Panc1 (cell line): ENCODE measurements at regions not wholly inside any gene's neighbourhood (a gene's known extent, or its start where the extent isn't known, plus 50 kb on each side); places are given as distances from the start of the nearest gene placed in this dataset.

Source experiments
- ATAC-seq: fragments of 200-7000 bp; cut with Tn5 transposase; 2 replicates; pipeline ENCODE4 v1.9.1; 2020; ENCODE audit warnings: mild to moderate bottlenecking, moderate library complexity
- BruUV-seq: library from RNA; stranded (reverse); fragments of 400-500 nt; replicated peaks from 2 replicates; lab custom pipeline; 2021; lab: Mats Ljungman, UMichigan
- CTCF ChIA-PET: fragments of 300-600 bp; sonication (Branson Sonifier 250); formaldehyde crosslinking; loops from one replicate; lab custom pipeline; 2022; ENCODE audit warnings: antibody characterized with exemption; lab: Charles Lee
- POLR2A ChIA-PET: fragments of 300-600 bp; sonication (Branson Sonifier 250); formaldehyde crosslinking; loops from one replicate; lab custom pipeline; 2022; ENCODE audit warnings: antibody characterized with exemption; lab: Charles Lee
- DNase-seq: peaks from one replicate; pipeline ENCODE4 v3.0.0-alpha.2; 2010; ENCODE audit warnings: low read depth, low spot score
- H3K27ac ChIP-seq: 2 replicates; pipeline ENCODE4 v1.5.1; 2011; ENCODE audit warnings: mild to moderate bottlenecking, low read length, inconsistent platforms
- H3K27me3 ChIP-seq: fragments of 200-500 bp; sonication (Bioruptor generic); 2 replicates; pipeline ENCODE4 v1.6.0; 2014; ENCODE audit warnings: low read length, inconsistent platforms; ENCODE audit not compliant: control insufficient read depth, insufficient read depth
- H3K36me3 ChIP-seq: fragments of 200-500 bp; sonication (Bioruptor generic); 2 replicates; pipeline ENCODE4 v1.5.1; 2014; ENCODE audit warnings: inconsistent platforms, mild to moderate bottlenecking, low read length, moderate library complexity; ENCODE audit not compliant: control insufficient read depth, insufficient read depth
- H3K4me1 ChIP-seq: 2 replicates; pipeline ENCODE4 v1.5.1; 2011; ENCODE audit warnings: inconsistent platforms, mild to moderate bottlenecking, low read length, moderate library complexity; ENCODE audit not compliant: control insufficient read depth, insufficient read depth
- H3K4me3 ChIP-seq, 2 experiments: 2 replicates each; pipeline ENCODE4 v1.5.1; 2011 to 2012; ENCODE audit warnings: low read depth in 2 of 2, low read length in 2 of 2, mild to moderate bottlenecking in 2 of 2, inconsistent platforms in 1 of 2, moderate library complexity in 1 of 2
- H3K9me3 ChIP-seq: fragments of 200-500 bp; sonication (Bioruptor generic); 2 replicates; pipeline ENCODE4 v1.5.1; 2014; ENCODE audit warnings: low read depth, mild to moderate bottlenecking, inconsistent platforms, low read length, moderate library complexity; ENCODE audit not compliant: control insufficient read depth, insufficient read depth
- CTCF ChIP-seq: fragments of 450-650 bp; IDR thresholded peaks from 2 replicates; pipeline ENCODE4 v1.5.1; 2017; ENCODE audit warnings: mild to moderate bottlenecking
- POLR2AphosphoS5 ChIP-seq: IDR thresholded peaks from 2 replicates; pipeline ENCODE4 v1.6.1; 2012; ENCODE audit warnings: mild to moderate bottlenecking, low read depth, low read length, moderate library complexity
- REST ChIP-seq, 2 experiments: IDR thresholded peaks; 2 replicates each; pipeline ENCODE4 v1.6.1; 2011 to 2012; ENCODE audit warnings: low read depth in 2 of 2, control low read depth in 1 of 2, low read length in 1 of 2, mild to moderate bottlenecking in 1 of 2, moderate library complexity in 1 of 2; ENCODE audit not compliant: insufficient read depth in 1 of 2
- SIN3A ChIP-seq: IDR thresholded peaks from 2 replicates; pipeline ENCODE4 v1.6.1; 2012; ENCODE audit warnings: low read depth, mild to moderate bottlenecking, low read length, moderate library complexity, borderline replicate concordance; ENCODE audit not compliant: insufficient read depth
- TCF7L2 ChIP-seq: IDR thresholded peaks from 2 replicates; pipeline ENCODE4 v1.6.1; 2011; ENCODE audit warnings: mild to moderate bottlenecking, low read depth, low read length, inconsistent platforms
- in situ Hi-C: cut with HindIII; loops from 2 replicates; pipeline ENCODE4 v1.10.0; 2016; ENCODE audit warnings: low sequenced_read_pairs, low pct_unique_long_range_greater_than_20kb
- intact Hi-C: fragments of 100-400 bp; cut with micrococcal nuclease; formaldehyde crosslinking; loops from one replicate; pipeline ENCODE4 v1.10.0; 2022; ENCODE audit not compliant: unreplicated experiment

DNA sequence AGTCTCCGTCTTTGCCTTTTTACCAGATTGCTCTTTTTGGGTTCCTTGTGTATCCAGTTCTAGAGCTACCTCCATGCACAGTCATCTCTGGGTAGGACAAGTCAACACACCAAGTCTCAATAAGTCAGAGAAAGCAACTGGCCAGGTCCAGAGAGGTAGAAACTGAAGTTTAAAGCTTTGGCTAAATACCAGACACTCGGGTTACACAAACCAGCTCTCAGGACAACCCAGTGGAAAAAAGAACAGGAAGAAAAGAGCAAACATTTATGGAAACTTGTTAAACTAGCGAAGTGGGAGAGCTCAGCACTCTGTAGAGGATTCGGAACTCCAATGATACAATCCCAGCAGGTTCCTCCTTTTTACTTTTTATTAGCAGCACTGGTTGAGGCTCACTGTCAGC is 291.0 kb upstream of the CPEB2 start:
- in situ Hi-C loops, result no loop called here
- TF ChIP-seq POLR2AphosphoS5 (no peak), CTCF (no peak), REST (IDR thresholded peaks at IDR 0.05; ENCODE audit: insufficient read depth in 1 of 2, low read depth in 2 of 2, low read length in 1 of 2) (no peak), TCF7L2 (no peak), SIN3A (no peak)
- intact Hi-C loops, result no loop called here
- ChIA-PET CTCF (no interaction called here), POLR2A (no interaction called here)
- Histone ChIP-seq H3K27ac (no peak overlapping the region), H3K4me3 (no peak overlapping the region), H3K4me1 (no peaks in the 10 kb centered on the region), H3K27me3 (no peaks in the 10 kb centered on the region), H3K9me3 (no peaks in the 10 kb centered on the region), H3K36me3 (no peaks in the 10 kb centered on the region)
- no TSS peak for BruUV-seq
- DNase-seq, result no peak
- ATAC-seq, result no peak

GRCh38 chr4:14716691-14717090 is 285.6 kb upstream of the CPEB2 start:
- Histone ChIP-seq H3K36me3 (no peaks in the 10 kb centered on the region), H3K27ac (no peak overlapping the region), H3K4me3 (no peak overlapping the region), H3K27me3 (no peaks in the 10 kb centered on the region), H3K4me1 (no peaks in the 10 kb centered on the region), H3K9me3 (no peaks in the 10 kb centered on the region)
- intact Hi-C loops, result no loop called here
- in situ Hi-C loops, result no loop called here
- no TSS peak for BruUV-seq
- ChIA-PET POLR2A (no interaction called here), CTCF (no interaction called here)
- ATAC-seq (no peak), DNase-seq (no peak)
- TF ChIP-seq POLR2AphosphoS5, result no peak
- TF ChIP-seq CTCF, result no peak
- no peak for TF ChIP-seq REST (IDR thresholded peaks at IDR 0.05; ENCODE audit: insufficient read depth in 1 of 2, low read depth in 2 of 2, low read length in 1 of 2)
- TF ChIP-seq SIN3A, result no peak
- no peak for TF ChIP-seq TCF7L2
